ENCODE measurements at regions not wholly inside any gene's neighbourhood (a gene's known extent, or its start where the extent isn't known, plus 50 kb on each side); places are given as distances from the start of the nearest gene placed in this dataset.

DNA sequence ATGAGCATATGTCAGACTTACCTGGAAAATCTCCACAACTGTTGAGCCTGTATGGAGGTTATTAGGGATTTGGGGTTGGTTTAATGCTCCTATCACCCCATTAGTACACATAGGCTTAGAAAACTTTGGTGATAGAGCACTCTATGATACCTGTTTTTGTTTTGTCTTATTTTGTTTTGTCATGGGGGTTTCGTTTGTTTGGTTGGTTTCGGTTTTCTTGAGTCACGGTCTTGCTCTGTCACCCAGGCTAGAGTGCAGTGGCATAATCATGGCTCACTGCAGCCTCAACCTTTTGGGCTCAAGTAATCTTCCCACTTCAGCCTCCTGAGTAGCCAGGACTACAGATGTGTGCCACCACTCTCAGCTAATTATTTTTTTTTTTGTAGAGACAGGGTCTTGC, 70.0 kb downstream of the MZT1 start:
- no peaks in the 10 kb centered on the region for H3K27me3 ChIP-seq (ENCODE audit: insufficient read depth, low read length)
- no peaks in the 10 kb centered on the region for H3K9me3 ChIP-seq (ENCODE audit: low read depth, low read length)
- no peak overlapping the region for H3K4me3 ChIP-seq (ENCODE audit: low read length)
- H3K4me1 ChIP-seq (ENCODE audit: insufficient read depth, low read length) = no peaks in the 10 kb centered on the region

DNA sequence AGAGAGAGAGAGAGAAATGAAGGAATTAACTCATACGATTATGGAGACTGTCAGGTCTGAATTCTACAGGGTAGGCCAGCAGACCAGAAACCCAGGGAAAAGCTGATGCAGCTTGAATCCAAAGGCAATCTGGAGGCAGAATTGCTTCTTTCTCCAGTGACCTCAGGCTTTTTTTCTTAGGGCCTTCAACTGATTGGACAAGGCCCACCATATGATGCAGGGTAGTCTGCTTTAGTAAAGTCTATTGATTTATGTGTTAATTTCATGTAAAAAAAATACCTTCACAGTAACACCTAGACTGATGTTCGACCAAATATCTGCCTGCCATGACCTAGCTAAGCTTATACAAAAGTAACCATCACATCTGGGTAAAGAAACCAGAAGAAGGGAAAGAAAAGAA, 71.1 kb downstream of the MZT1 start:
- no peak overlapping the region for H3K4me3 ChIP-seq (ENCODE audit: low read length)
- H3K4me1 ChIP-seq (ENCODE audit: insufficient read depth, low read length) = no peaks in the 10 kb centered on the region

DNA sequence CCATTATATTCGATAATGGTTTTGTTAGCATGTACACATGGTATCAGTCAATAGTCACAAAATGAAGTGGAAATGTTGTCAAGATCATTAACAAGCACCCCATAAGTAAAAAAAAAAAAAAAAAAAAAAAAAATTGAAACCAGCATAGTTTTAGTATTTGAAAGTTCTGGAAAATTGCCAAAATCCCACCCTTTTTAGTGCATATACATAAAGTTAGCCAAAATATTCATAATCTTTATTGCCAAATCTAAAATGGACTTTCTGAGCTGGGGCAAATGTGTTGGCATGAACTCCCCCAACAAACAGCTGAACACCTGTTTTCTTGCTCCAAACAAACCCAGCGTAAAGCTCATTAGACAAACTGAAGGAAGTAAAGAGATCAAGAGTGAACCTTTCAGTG, 73.9 kb downstream of the MZT1 start:
- Histone ChIP-seq H3K4me1 (ENCODE audit: insufficient read depth, low read length) (no peaks in the 10 kb centered on the region), H3K4me3 (ENCODE audit: low read length) (no peak overlapping the region), H3K9me3 (ENCODE audit: low read depth, low read length) (no peaks in the 10 kb centered on the region), H3K27me3 (ENCODE audit: insufficient read depth, low read length) (no peaks in the 10 kb centered on the region)

More for the DNA sequence above, 71.1 kb downstream of the MZT1 start:
- Histone ChIP-seq H3K27me3 (ENCODE audit: insufficient read depth, low read length) (no peaks in the 10 kb centered on the region), H3K9me3 (ENCODE audit: low read depth, low read length) (no peaks in the 10 kb centered on the region)

DNA sequence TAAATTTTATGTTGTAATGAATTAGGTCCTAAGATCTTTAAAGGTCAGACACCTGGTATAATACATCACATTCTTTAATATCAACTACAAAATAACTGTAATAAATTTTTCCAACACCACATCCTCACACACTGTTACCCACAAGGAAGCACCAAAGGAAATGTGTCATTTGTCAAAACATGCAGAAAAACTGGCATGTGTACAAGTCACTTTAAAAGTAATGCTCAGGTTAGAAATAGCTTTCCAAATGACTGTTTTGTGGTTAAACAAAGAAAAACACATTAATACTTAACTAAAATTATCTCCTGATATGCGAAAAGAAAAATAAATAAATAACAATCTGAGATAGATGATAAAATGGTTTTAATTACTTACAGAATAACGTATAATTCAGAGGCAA, 74.7 kb downstream of the MZT1 start:
- Histone ChIP-seq H3K4me1 (ENCODE audit: insufficient read depth, low read length) (no peaks in the 10 kb centered on the region), H3K9me3 (ENCODE audit: low read depth, low read length) (no peaks in the 10 kb centered on the region), H3K27me3 (ENCODE audit: insufficient read depth, low read length) (no peaks in the 10 kb centered on the region), H3K4me3 (ENCODE audit: low read length) (no peak overlapping the region)

DNA sequence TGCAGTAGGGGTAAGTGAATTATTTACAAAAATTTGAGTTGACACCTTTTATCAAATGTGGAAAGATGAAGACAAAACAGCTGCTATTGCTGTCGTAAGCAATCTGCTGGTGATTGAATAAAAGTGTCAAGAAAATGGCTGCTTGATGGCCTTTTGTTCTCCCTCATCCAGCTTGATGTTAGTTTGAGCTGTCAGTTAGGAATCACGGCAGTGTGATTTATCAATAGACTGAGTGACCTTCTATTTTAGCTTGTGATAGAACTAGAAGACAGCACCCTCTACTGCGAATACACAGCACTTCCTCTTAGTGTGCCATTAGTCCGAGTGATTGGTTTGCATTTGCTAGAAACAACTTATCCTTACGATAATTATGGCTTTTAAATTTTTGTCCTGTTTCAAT, 76.3 kb downstream of the MZT1 start:
- Histone ChIP-seq H3K4me1 (ENCODE audit: insufficient read depth, low read length) (no peaks in the 10 kb centered on the region), H3K4me3 (ENCODE audit: low read length) (no peak overlapping the region)

DNA sequence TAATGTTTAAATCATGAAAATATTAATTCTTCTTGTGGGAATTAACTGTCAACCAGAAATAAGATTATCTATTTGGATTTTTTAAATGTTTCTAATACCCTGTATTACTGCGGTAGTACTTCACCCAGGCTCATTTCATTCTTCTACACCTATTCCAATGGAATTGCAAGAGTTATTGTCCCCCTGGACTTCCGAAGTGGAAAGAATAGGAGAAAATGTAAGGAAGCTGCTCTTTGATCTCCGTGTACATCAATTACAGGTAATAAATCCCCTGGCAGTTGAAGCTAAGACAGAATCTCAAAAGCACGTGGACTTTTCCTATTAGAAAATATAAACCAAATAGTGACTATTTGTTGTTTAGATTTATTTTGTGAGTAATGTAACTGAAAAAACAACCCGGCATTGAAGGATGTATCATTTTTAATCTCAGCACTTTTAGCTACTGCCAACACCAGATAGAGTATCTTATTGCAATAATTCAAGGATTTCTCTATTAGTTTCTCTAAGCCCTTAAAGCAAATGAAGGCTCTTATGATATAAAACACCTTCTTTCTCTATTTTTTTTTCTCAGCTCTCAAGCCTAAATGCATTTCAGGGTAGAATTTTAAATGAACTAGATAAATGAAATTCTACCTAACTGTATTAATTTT, 77.3 kb downstream of the MZT1 start:
- H3K9me3 ChIP-seq (ENCODE audit: low read depth, low read length) = no peaks in the 10 kb centered on the region
- no peaks in the 10 kb centered on the region for H3K4me1 ChIP-seq (ENCODE audit: insufficient read depth, low read length)
- no peak overlapping the region for H3K4me3 ChIP-seq (ENCODE audit: low read length)

More for the DNA sequence above, 76.3 kb downstream of the MZT1 start:
- Histone ChIP-seq H3K9me3 (ENCODE audit: low read depth, low read length) (no peaks in the 10 kb centered on the region), H3K27me3 (ENCODE audit: insufficient read depth, low read length) (no peaks in the 10 kb centered on the region)

DNA sequence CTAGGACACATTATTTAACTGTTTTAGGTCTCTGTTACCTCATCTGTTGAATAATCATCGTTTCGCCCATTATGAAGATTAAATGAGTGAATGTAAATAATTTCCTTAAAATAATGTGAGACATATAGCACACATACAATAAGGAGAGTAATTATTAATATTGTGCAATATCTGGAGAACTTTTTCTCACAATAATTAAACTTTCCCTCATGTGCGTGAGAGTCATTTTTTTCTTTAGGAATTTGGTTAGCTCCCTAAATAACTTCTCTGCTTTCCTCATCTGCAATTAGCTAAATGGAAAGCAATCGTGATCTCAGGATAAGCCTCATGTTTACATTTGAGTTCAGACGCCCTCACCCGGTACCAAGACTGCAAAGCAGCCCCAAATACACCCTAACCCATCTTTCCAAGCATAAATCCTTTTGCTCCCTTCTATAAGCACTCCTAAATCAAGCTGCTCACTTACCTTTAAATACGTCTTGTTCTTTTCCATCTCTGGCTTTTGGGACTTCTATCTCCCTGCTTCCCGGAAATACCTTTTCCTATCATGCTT, 78.8 kb downstream of the MZT1 start:
- no peaks in the 10 kb centered on the region for H3K9me3 ChIP-seq (ENCODE audit: low read depth, low read length)
- no peaks in the 10 kb centered on the region for H3K4me1 ChIP-seq (ENCODE audit: insufficient read depth, low read length)
- H3K27me3 ChIP-seq (ENCODE audit: insufficient read depth, low read length) = no peaks in the 10 kb centered on the region
- H3K4me3 ChIP-seq (ENCODE audit: low read length) = no peak overlapping the region

More for the DNA sequence above, 77.3 kb downstream of the MZT1 start:
- no peaks in the 10 kb centered on the region for H3K27me3 ChIP-seq (ENCODE audit: insufficient read depth, low read length)

DNA sequence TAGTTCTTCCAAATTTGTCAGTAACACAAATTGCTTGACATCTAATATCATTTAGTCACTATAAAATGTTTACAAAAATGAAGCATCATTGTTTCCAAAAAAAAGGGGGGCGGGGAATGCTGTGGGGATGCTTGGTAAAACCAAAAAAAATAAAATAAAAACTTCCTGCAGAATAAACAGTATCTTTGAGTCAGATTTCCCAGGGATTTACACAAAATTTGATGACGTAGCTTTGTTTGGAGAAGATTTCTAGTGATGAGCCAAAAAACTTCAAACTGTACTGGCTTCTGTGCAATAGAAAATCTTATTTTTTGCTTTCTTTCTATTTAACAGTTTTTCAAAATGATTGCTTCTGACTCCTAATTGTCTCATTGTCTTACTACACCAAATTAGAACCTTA, 80.0 kb downstream of the MZT1 start:
- Histone ChIP-seq H3K9me3 (ENCODE audit: low read depth, low read length) (no peaks in the 10 kb centered on the region), H3K4me3 (ENCODE audit: low read length) (no peak overlapping the region), H3K4me1 (ENCODE audit: insufficient read depth, low read length) (no peaks in the 10 kb centered on the region), H3K27me3 (ENCODE audit: insufficient read depth, low read length) (no peaks in the 10 kb centered on the region)

DNA sequence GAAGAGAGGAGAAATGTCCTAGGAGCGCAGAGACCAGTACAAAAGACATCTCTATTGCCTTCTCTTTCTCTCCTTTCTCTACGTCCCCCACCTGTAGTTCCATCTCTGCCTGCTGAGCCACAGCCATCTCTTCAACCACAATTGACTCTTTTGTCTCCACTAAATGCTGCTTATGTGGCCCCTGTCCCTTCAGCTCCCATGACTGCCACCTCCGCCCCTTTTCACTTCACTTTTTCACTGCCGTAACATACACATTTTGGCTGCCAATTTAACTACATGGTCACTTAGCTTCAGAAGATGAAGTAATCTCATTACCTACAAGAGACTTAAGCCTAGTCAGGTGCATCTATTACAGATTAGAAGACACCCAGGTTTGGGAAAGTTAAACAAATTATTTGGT, 81.9 kb downstream of the MZT1 start:
- Histone ChIP-seq H3K4me3 (ENCODE audit: low read length) (no peak overlapping the region), H3K27me3 (ENCODE audit: insufficient read depth, low read length) (no peaks in the 10 kb centered on the region), H3K4me1 (ENCODE audit: insufficient read depth, low read length) (no peaks in the 10 kb centered on the region), H3K9me3 (ENCODE audit: low read depth, low read length) (no peaks in the 10 kb centered on the region)

DNA sequence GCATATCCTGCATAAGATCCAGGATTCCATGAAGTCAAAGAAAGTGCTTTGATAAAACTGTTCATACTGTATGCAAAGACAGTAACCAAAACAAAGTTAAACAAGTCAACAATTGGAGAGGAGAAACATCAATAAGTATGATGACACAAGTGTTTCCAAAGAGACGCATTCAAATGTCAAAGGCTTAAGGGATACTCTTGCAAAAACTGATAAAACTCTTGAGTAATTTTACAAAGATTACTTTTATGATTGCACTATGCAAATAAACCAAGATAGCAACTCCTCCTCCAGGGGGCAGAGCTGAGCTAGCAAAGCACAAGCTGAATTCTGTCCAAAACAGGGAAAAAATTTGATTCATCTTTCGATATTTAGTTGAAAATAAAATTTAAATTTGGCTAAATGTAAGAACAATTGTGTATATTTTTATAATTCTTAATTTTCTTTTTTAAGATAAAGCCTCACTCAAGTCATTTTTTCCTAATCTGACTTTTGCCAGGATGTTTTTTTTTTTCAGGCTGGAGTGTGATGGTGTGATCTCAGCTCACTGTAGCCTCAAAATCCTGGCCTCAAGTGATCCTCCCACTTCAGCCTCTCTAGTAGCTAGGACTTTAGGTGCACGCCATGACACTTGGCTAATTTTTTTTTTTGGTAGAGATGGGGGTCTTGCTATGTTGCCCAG, 84.0 kb downstream of the MZT1 start:
- Histone ChIP-seq H3K27me3 (ENCODE audit: insufficient read depth, low read length) (no peaks in the 10 kb centered on the region), H3K9me3 (ENCODE audit: low read depth, low read length) (no peaks in the 10 kb centered on the region), H3K4me1 (ENCODE audit: insufficient read depth, low read length) (no peaks in the 10 kb centered on the region), H3K4me3 (ENCODE audit: low read length) (no peak overlapping the region)

DNA sequence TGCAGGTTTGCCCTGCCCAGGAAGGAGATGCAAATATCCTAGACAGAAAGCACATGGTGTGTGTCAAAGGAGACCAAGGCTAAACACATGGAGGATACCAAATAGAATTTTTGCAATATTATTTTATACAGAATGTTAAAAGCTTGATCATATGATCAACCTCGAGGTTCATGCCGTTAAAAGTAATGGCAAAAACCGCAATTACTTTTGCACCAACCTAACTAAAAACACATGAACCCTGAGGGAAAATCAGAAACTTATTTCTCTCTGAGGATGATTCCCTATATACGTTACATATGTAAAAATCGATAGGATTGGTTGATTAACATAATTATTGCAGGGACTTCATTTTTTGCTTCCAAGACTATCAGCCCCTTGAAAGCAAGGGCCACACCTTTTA, 88.1 kb downstream of the MZT1 start:
- H3K9me3 ChIP-seq (ENCODE audit: low read depth, low read length) = no peaks in the 10 kb centered on the region
- H3K4me1 ChIP-seq (ENCODE audit: insufficient read depth, low read length) = no peaks in the 10 kb centered on the region
- no peak overlapping the region for H3K4me3 ChIP-seq (ENCODE audit: low read length)
- no peaks in the 10 kb centered on the region for H3K27me3 ChIP-seq (ENCODE audit: insufficient read depth, low read length)

DNA sequence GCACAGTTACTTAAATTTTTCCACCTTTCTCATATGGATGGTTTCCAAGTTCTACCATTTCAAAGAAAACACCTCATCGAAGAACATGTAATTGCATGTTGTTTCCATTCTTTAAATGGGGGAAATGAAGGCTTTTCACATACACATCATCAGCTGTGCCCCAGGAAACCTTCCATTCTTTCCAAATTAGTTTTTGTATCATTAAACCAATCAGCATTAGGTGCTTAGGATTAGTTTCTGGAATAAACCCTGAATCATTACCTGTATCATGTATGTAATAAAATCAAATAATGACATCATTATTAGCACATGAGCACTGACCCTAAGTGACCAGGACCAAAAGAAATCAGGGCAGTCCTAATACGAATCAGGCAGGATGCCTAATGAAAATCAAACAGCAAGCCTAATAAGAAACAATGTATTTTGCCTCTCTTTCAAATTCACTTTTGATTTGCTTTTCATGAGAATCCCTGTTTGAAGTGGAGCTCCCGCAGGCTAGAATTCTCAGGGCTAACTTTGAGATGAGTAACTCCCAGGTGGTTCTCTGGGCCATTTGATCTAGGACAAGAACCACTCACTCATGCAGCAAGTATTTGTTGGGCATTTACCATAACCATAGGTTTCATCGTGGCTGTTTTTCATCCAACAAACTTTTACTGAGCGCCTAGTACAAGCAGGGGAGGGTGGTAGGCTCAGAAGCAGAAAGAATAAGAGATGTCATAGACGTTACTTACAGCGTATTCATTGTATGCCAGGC, 89.2 kb downstream of the MZT1 start:
- H3K27me3 ChIP-seq (ENCODE audit: insufficient read depth, low read length) = no peaks in the 10 kb centered on the region
- no peaks in the 10 kb centered on the region for H3K9me3 ChIP-seq (ENCODE audit: low read depth, low read length)
- H3K4me1 ChIP-seq (ENCODE audit: insufficient read depth, low read length) = no peaks in the 10 kb centered on the region
- H3K4me3 ChIP-seq (ENCODE audit: low read length) = no peak overlapping the region

DNA sequence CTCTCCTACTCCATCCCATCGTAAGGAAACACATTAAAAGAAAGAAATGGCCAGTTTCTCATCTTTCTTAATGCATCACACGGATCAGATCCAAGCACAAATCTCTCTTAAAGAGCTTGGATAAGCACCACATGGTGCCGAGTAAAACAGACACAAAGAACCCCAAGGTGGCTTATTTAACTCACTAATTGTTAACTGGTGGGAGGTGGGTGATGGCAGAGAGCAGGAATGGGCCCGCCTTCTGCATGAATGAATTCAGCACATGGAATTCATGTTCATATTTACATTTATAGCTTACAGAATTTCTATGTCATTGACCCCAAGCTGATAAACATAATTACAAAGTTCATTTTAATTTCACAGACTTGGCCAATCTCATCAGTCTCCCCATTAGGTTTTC, 89.9 kb downstream of the MZT1 start:
- H3K27me3 ChIP-seq (ENCODE audit: insufficient read depth, low read length) = no peaks in the 10 kb centered on the region
- H3K4me1 ChIP-seq (ENCODE audit: insufficient read depth, low read length) = no peaks in the 10 kb centered on the region
- no peaks in the 10 kb centered on the region for H3K9me3 ChIP-seq (ENCODE audit: low read depth, low read length)
- no peak overlapping the region for H3K4me3 ChIP-seq (ENCODE audit: low read length)

DNA sequence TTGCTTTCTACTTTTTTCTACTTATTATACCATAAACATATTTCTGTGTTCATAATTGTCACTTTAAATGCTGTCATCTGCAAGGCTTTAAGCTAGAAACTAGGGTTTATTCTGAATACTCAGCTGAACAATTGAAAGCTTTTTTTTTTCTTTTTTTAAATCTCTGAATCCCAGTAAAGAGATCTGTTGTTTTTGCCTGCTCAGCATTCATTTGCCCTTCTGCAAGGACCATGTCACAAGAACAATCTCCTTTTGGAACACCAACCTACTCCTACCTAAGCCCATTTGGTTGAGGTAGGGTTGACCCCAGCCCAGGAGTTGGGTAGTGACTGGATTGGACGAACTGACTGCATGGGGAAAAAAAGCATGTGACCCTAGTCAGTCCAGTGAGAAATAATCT, 92.6 kb downstream of the MZT1 start:
- Histone ChIP-seq H3K9me3 (ENCODE audit: low read depth, low read length) (no peaks in the 10 kb centered on the region), H3K4me3 (ENCODE audit: low read length) (no peak overlapping the region), H3K4me1 (ENCODE audit: insufficient read depth, low read length) (no peaks in the 10 kb centered on the region), H3K27me3 (ENCODE audit: insufficient read depth, low read length) (no peaks in the 10 kb centered on the region)

DNA sequence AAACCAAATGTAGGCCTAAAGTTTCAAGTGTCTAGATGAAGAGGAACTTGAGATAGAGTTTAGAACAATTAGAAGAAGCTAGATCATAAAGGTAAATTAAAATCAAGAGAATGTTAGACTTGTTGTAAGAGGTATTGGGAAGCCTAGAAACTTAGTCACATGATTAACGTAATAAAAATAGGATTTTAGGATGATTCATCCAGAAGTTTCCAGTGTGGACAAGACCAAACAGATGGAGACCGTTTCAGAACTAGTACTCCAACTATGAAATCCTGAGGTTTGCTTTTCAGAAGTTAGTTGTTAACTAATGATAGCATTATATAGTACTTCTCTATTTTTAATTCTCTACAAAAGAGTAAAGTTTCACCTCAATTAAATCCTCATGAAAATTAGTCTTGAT, 104.9 kb downstream of the MZT1 start:
- H3K27me3 ChIP-seq (ENCODE audit: insufficient read depth, low read length) = no peaks in the 10 kb centered on the region

More for the DNA sequence above, 104.9 kb downstream of the MZT1 start:
- H3K9me3 ChIP-seq (ENCODE audit: low read depth, low read length) = no peaks in the 10 kb centered on the region
- H3K4me3 ChIP-seq (ENCODE audit: low read length) = no peak overlapping the region
- H3K4me1 ChIP-seq (ENCODE audit: insufficient read depth, low read length) = no peaks in the 10 kb centered on the region
